K562 (cell line): ENCODE measurements at regions not wholly inside any gene's neighbourhood (a gene's known extent, or its start where the extent isn't known, plus 50 kb on each side); places are given as distances from the start of the nearest gene placed in this dataset.

Experiments
- ATAC-seq: fragments of 200-7000 bp; cut with Tn5 transposase; 3 replicates; pipeline ENCODE4 v1.9.1; 2020; ENCODE audit warnings: moderate library complexity
- BruUV-seq: library from RNA; stranded (reverse); fragments of 400-500 nt; replicated peaks from 2 replicates; lab custom pipeline; 2021; lab: Mats Ljungman, UMichigan
- CTCF ChIA-PET: fragments of 300-600 bp; formaldehyde crosslinking; extraction: SDS; loops from one replicate; lab custom pipeline; 2021; ENCODE audit warnings: low intra/inter-chr PET ratio; lab: Yijun Ruan, JAX
- POLR2A ChIA-PET: fragments of 300-600, 350-650 bp; sonication (Branson Sonifier 250); formaldehyde crosslinking; extraction: SDS; loops from one replicate; lab custom pipeline; 2021; ENCODE audit warnings: antibody characterized with exemption, inconsistent platforms; lab: Yijun Ruan, JAX
- DNase-seq, 4 experiments: peaks; one replicate each; pipeline versions ENCODE4 v3.0.0 to v3.0.0-alpha.2; 2011 to 2018; ENCODE audit warnings: low spot score in 3 of 4, mixed read lengths in 3 of 4; ENCODE audit errors: extremely low read depth in 1 of 4
- FAIRE-seq: peaks from 2 replicates; lab custom pipeline; 2011; peaks lifted over from hg19 to GRCh38; lab: Jason Lieb, UNC
- H2AFZ ChIP-seq: 2 replicates; pipeline ENCODE4 v1.6.0; 2011; ENCODE audit warnings: low read depth, low read length, control low read depth, inconsistent platforms
- H3K27ac ChIP-seq: fragments of 200-600 bp; 3 replicates; pipeline ENCODE4 v1.8.0; 2011; ENCODE audit warnings: low read depth, mild to moderate bottlenecking, control low read depth, inconsistent platforms, low read length, moderate library complexity, mixed read lengths; ENCODE audit errors: extremely low read depth
- H3K27me3 ChIP-seq, 2 experiments: fragments of 300-600 bp in 1 of 2; 2 replicates in 1 of 2; 3 replicates in 1 of 2; pipeline versions ENCODE4 v1.6.0 to v1.8.0; 2011; ENCODE audit warnings: inconsistent platforms in 2 of 2, low read length in 2 of 2, mild to moderate bottlenecking in 1 of 2, mixed read lengths in 1 of 2, moderate library complexity in 1 of 2; ENCODE audit not compliant: control insufficient read depth in 2 of 2, insufficient read depth in 2 of 2
- H3K36me3 ChIP-seq: fragments of 300-600 bp; 3 replicates; pipeline ENCODE4 v1.8.0; 2011; ENCODE audit warnings: mild to moderate bottlenecking, low read length, inconsistent platforms; ENCODE audit not compliant: control insufficient read depth, insufficient read depth
- H3K4me1 ChIP-seq, 2 experiments: fragments of 200-600 bp in 1 of 2; replicated peaks in 1 of 2; 2 replicates in 1 of 2; 3 replicates in 1 of 2; pipeline versions ENCODE4 v1.5.1 to v1.8.0; 2011; ENCODE audit warnings: inconsistent platforms in 2 of 2, low read length in 2 of 2, mild to moderate bottlenecking in 1 of 2, mixed read lengths in 1 of 2, moderate library complexity in 1 of 2; ENCODE audit not compliant: control insufficient read depth in 2 of 2, insufficient read depth in 2 of 2
- H3K4me2 ChIP-seq: 2 replicates; pipeline ENCODE4 v1.6.1; 2011; ENCODE audit warnings: low read length, control low read depth, inconsistent platforms, mixed read lengths; ENCODE audit not compliant: insufficient read depth
- H3K4me3 ChIP-seq: fragments of 200-600 bp; sonication (generic), shearing (Covaris generic); 2 replicates; pipeline ENCODE4 v1.5.1; 2016; ENCODE audit warnings: control low read depth, inconsistent platforms
- H3K79me2 ChIP-seq: fragments of 200-600 bp; 3 replicates; pipeline ENCODE4 v1.8.0; 2011; ENCODE audit warnings: low read length, inconsistent platforms; ENCODE audit not compliant: control insufficient read depth, insufficient read depth
- H3K9ac ChIP-seq, 2 experiments: 2 replicates each; pipeline versions ENCODE4 v1.6.0 to v1.6.1; 2011; ENCODE audit warnings: low read depth in 2 of 2, low read length in 2 of 2, control low read depth in 1 of 2, inconsistent platforms in 1 of 2, mild to moderate bottlenecking in 1 of 2, mixed read lengths in 1 of 2; ENCODE audit not compliant: insufficient read depth in 1 of 2
- H3K9me1 ChIP-seq: one replicate; pipeline ENCODE4 v1.6.0; 2011; ENCODE audit warnings: inconsistent platforms, mild to moderate bottlenecking, low read length, moderate library complexity; ENCODE audit not compliant: control insufficient read depth, insufficient read depth
- H3K9me3 ChIP-seq: replicated peaks from 2 replicates; pipeline ENCODE4 v1.5.1; 2011; ENCODE audit warnings: low read depth, low read length, inconsistent platforms; ENCODE audit not compliant: control insufficient read depth, insufficient read depth
- H4K20me1 ChIP-seq: replicated peaks from 2 replicates; pipeline ENCODE4 v1.6.1; 2011; ENCODE audit warnings: low read length, inconsistent platforms, mixed read lengths; ENCODE audit not compliant: control insufficient read depth, insufficient read depth
- ARID2 ChIP-seq: fragments of 450-650 bp; IDR thresholded peaks from 2 replicates; pipeline ENCODE4 v1.6.1; 2017; ENCODE audit warnings: antibody characterized with exemption, mild to moderate bottlenecking
- ELK3 ChIP-seq: fragments of 450-650 bp; formaldehyde crosslinking; IDR thresholded peaks from 2 replicates; pipeline ENCODE4 v1.4.0; 2020; ENCODE audit warnings: mild to moderate bottlenecking
- FIP1L1 ChIP-seq: fragments of 200-400 bp; formaldehyde crosslinking; IDR thresholded peaks from 2 replicates; pipeline ENCODE4 v1.6.1; 2018; ENCODE audit warnings: mild to moderate bottlenecking, low read depth, low read length; ENCODE audit not compliant: poor library complexity, severe bottlenecking
- FOXM1 ChIP-seq, 2 experiments: fragments of 450-650 bp in 1 of 2; sonication (generic) in 1 of 2; formaldehyde crosslinking in 1 of 2; IDR thresholded peaks; 2 replicates each; pipeline versions ENCODE4 v1.6.1 to v1.9.0; 2017 to 2022; ENCODE audit warnings: low read depth in 2 of 2, mild to moderate bottlenecking in 2 of 2, missing genetic modification reagents in 1 of 2, moderate library complexity in 1 of 2
- TRIM28 ChIP-seq: fragments of 450-650 bp; IDR thresholded peaks from 2 replicates; pipeline ENCODE4 v1.6.1; 2017
- WGBS: fragments of 100-300 bp; shearing (Covaris generic); methylation state at CpG from one replicate; pipeline ENCODE4 v1.1.6; 2016; ENCODE audit warnings: low coverage, mixed read lengths; ENCODE audit not compliant: insufficient coverage; ENCODE audit errors: missing lambda C conversion rate; 5-methylcytosine and 5-hydroxymethylcytosine counted together
- in situ Hi-C: fragments of 300-500 bp; cut with MboI; formaldehyde crosslinking; loops from 4 replicates; pipeline ENCODE4 v1.15.0; 2018; ENCODE audit warnings: inconsistent platforms, mixed read lengths
- intact Hi-C: fragments of 100-400 bp; cut with micrococcal nuclease; formaldehyde crosslinking; loops from 2 replicates; pipeline ENCODE4 v1.14.2; 2022
- TF ChIP-seq, protein P1 (sequence below): fragments of 250-450 bp; sonication (Bioruptor Pico); IDR thresholded peaks from 2 replicates; pipeline ENCODE4 v1.5.0; 2021
- TF ChIP-seq, protein P2 (sequence below), 2 experiments: fragments of 150-350 bp in 1 of 2; IDR thresholded peaks; 2 replicates each; pipeline ENCODE4 v1.6.1; 2012 to 2016; ENCODE audit warnings: low read depth in 2 of 2, low read length in 2 of 2, mild to moderate bottlenecking in 1 of 2, moderate library complexity in 1 of 2

GRCh38 chr12:38124247-38125012 is 192.1 kb upstream of the ALG10B start:
- no peaks in the 10 kb centered on the region for H3K4me1 ChIP-seq
- no peaks in the 10 kb centered on the region for H3K36me3 ChIP-seq
- no peak overlapping the region for H3K4me3 ChIP-seq
- H3K27me3 ChIP-seq, result no peaks in the 10 kb centered on the region
- DNase-seq (no peak), ATAC-seq (no peak), FAIRE-seq (no peak)
- intact Hi-C loops, result loop anchor here (10.0 kb wide), 1 partner anchor 50 kb away; no protein-coding TSS in a partner anchor
- no TSS peak for BruUV-seq
- H3K4me2 ChIP-seq, result no peak overlapping the region
- POLR2A ChIA-PET, result no interaction called here
- 0% methylated on average over 2 of the region's 3 CpGs for WGBS
- H2AFZ ChIP-seq, result no peak overlapping the region
- no peaks in the 10 kb centered on the region for H3K79me2 ChIP-seq
- no peaks in the 10 kb centered on the region for H3K9me1 ChIP-seq
- H3K9ac ChIP-seq, result no peak overlapping the region
- CTCF ChIA-PET, result no interaction called here
- no peak overlapping the region for H3K27ac ChIP-seq
- H4K20me1 ChIP-seq, result no peaks in the 10 kb centered on the region
- TF ChIP-seq FIP1L1, result no peak
- in situ Hi-C loops, result no loop called here
- no peaks in the 10 kb centered on the region for H3K9me3 ChIP-seq

- FAIRE-seq, result no peak
- no TSS peak for BruUV-seq
- Histone ChIP-seq H3K9me3 (no peaks in the 10 kb centered on the region), H3K36me3 (no peaks in the 10 kb centered on the region), H3K79me2 (no peaks in the 10 kb centered on the region), H3K4me2 (no peak overlapping the region), H3K9me1 (no peaks in the 10 kb centered on the region), H3K9ac (no peak overlapping the region), H3K27me3 (no peaks in the 10 kb centered on the region), H3K27ac (no peak overlapping the region), H3K4me3 (no peak overlapping the region), H2AFZ (no peak overlapping the region), H4K20me1 (no peaks in the 10 kb centered on the region), H3K4me1 (no peaks in the 10 kb centered on the region)
- CTCF ChIA-PET, result no interaction called here
- 0% methylated on average over 2 of the region's 2 CpGs for WGBS
- intact Hi-C loops (no loop called here), in situ Hi-C loops (loop anchor here (10.0 kb wide), 1 partner anchor 1143 kb away; no protein-coding TSS in a partner anchor)
- DNase-seq, result no peak
- POLR2A ChIA-PET, result no interaction called here
- no peak for ATAC-seq
- TF ChIP-seq, protein P1, sequence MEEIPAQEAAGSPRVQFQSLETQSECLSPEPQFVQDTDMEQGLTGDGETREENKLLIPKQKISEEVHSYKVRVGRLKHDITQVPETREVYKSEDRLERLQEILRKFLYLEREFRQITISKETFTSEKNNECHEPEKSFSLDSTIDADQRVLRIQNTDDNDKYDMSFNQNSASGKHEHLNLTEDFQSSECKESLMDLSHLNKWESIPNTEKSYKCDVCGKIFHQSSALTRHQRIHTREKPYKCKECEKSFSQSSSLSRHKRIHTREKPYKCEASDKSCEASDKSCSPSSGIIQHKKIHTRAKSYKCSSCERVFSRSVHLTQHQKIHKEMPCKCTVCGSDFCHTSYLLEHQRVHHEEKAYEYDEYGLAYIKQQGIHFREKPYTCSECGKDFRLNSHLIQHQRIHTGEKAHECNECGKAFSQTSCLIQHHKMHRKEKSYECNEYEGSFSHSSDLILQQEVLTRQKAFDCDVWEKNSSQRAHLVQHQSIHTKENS, result no peak
- TF ChIP-seq, protein P2, sequence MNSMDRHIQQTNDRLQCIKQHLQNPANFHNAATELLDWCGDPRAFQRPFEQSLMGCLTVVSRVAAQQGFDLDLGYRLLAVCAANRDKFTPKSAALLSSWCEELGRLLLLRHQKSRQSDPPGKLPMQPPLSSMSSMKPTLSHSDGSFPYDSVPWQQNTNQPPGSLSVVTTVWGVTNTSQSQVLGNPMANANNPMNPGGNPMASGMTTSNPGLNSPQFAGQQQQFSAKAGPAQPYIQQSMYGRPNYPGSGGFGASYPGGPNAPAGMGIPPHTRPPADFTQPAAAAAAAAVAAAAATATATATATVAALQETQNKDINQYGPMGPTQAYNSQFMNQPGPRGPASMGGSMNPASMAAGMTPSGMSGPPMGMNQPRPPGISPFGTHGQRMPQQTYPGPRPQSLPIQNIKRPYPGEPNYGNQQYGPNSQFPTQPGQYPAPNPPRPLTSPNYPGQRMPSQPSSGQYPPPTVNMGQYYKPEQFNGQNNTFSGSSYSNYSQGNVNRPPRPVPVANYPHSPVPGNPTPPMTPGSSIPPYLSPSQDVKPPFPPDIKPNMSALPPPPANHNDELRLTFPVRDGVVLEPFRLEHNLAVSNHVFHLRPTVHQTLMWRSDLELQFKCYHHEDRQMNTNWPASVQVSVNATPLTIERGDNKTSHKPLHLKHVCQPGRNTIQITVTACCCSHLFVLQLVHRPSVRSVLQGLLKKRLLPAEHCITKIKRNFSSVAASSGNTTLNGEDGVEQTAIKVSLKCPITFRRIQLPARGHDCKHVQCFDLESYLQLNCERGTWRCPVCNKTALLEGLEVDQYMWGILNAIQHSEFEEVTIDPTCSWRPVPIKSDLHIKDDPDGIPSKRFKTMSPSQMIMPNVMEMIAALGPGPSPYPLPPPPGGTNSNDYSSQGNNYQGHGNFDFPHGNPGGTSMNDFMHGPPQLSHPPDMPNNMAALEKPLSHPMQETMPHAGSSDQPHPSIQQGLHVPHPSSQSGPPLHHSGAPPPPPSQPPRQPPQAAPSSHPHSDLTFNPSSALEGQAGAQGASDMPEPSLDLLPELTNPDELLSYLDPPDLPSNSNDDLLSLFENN (IDR thresholded peaks at IDR 0.05; ENCODE audit: low read depth in 2 of 2, low read length in 2 of 2), result no peak
- TF ChIP-seq ELK3 (no peak), TRIM28 (no peak), FOXM1 (IDR thresholded peaks at IDR 0.05; ENCODE audit: low read depth) (no peak), FOXM1 (CRISPR knock-in tag; IDR thresholded peaks at IDR 0.05; ENCODE audit: low read depth) (no peak), ARID2 (no peak)
Observed at GRCh38 chr12:38132139-38132538, 184.4 kb upstream of the ALG10B start.
